ENCODE measurements at regions not wholly inside any gene's neighbourhood (a gene's known extent, or its start where the extent isn't known, plus 50 kb on each side); places are given as distances from the start of the nearest gene placed in this dataset.

DNA sequence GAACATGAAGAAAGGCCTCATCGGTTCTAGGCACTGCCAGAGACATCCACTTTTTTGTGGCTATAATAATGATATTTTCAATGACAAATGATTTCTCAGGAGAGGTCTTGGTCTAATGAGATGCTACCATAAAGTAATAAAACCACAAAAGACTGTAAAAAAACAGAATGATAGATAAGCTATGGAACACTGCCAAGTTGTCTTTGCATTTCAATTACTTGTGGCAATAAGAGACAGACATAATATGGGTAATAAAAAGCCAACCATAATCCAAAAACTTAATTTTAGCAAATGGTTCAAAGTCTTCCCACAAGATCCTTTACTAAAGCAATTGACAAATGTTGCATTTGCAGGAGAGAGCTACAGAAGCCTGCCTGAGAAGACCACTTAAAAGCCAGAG is 292.5 kb downstream of the ATPSCKMT start:
- Histone ChIP-seq H3K36me3 (ENCODE audit: control insufficient read depth, insufficient read depth, low read length) (no peaks in the 10 kb centered on the region), H4K8ac (ENCODE audit: low read depth in 2 of 2, low read length in 2 of 2) (no peak overlapping the region), H3K9ac (ENCODE audit: low read depth, low read length) (no peak overlapping the region), H2AFZ (replicated peaks; ENCODE audit: low read length, poor library complexity) (no peak overlapping the region), H3K4ac (ENCODE audit: low read depth, low read length) (no peak overlapping the region), H4K5ac (ENCODE audit: low read depth, low read length) (no peak overlapping the region), H3K4me3 (ENCODE audit: insufficient read depth, low read depth, low read length) (no peak overlapping the region), H3K27ac (ENCODE audit: insufficient read depth, low read length) (no peak overlapping the region), H2AK9ac (replicated peaks; ENCODE audit: low read depth, low read length, poor library complexity) (no peak overlapping the region), H3K56ac (ENCODE audit: extremely low read depth, insufficient read depth, low read length) (no peak overlapping the region), H3K18ac (ENCODE audit: low read depth, low read length) (no peak overlapping the region), H2BK15ac (ENCODE audit: low read depth, low read length) (no peak overlapping the region), H3K4me2 (ENCODE audit: low read depth, low read length) (no peak overlapping the region), H2BK5ac (ENCODE audit: low read depth, low read length, poor library complexity, severe bottlenecking) (no peak overlapping the region), H2BK20ac (ENCODE audit: low read depth, low read length) (no peak overlapping the region), H4K20me1 (ENCODE audit: insufficient read depth, low read length) (no peaks in the 10 kb centered on the region), H3K79me1 (ENCODE audit: low read depth in 1 of 2, low read length in 2 of 2) (no peaks in the 10 kb centered on the region), H3K4me1 (ENCODE audit: control insufficient read depth, insufficient read depth, low read length) (no peaks in the 10 kb centered on the region), H3K14ac (replicated peaks; ENCODE audit: low read depth, low read length) (no peak overlapping the region), H2BK120ac (ENCODE audit: low read depth, low read length) (no peak overlapping the region), H3K27me3 (ENCODE audit: control insufficient read depth, insufficient read depth, low read length) (peaks cover 18% of the 10 kb centered on the region), H3K9me3 (ENCODE audit: control insufficient read depth, insufficient read depth, low read length) (no peaks in the 10 kb centered on the region), H2AK5ac (ENCODE audit: low read depth, low read length) (no peak overlapping the region), H4K91ac (ENCODE audit: insufficient read depth, low read depth, low read length) (no peak overlapping the region), H3K9me1 (ENCODE audit: insufficient read depth, low read length) (no peaks in the 10 kb centered on the region), H3K23ac (ENCODE audit: low read depth, low read length) (no peak overlapping the region)
- POLR2A ChIA-PET (ENCODE audit: unreplicated experiment) = no interaction called here
- no peak for TF ChIP-seq BHLHE40 (IDR thresholded peaks at IDR 0.05; ENCODE audit: low read depth, low read length)
- no peak for TF ChIP-seq POLR2A (IDR thresholded peaks at IDR 0.05; ENCODE audit: low read depth, low read length)
- TF ChIP-seq MAZ (IDR thresholded peaks at IDR 0.05; ENCODE audit: borderline replicate concordance, low read depth, low read length) = no peak
- TF ChIP-seq, protein P1, sequence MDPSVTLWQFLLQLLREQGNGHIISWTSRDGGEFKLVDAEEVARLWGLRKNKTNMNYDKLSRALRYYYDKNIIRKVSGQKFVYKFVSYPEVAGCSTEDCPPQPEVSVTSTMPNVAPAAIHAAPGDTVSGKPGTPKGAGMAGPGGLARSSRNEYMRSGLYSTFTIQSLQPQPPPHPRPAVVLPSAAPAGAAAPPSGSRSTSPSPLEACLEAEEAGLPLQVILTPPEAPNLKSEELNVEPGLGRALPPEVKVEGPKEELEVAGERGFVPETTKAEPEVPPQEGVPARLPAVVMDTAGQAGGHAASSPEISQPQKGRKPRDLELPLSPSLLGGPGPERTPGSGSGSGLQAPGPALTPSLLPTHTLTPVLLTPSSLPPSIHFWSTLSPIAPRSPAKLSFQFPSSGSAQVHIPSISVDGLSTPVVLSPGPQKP (IDR thresholded peaks at IDR 0.05; ENCODE audit: borderline replicate concordance, low read depth, low read length) = no peak
- no peak for TF ChIP-seq SMC3 (IDR thresholded peaks at IDR 0.05; ENCODE audit: low read depth, low read length)
- no peak for TF ChIP-seq FOS (IDR thresholded peaks at IDR 0.05; ENCODE audit: low read depth, low read length)
- no peak for TF ChIP-seq USF2 (IDR thresholded peaks at IDR 0.05; ENCODE audit: low read depth, low read length)
- TF ChIP-seq RFX5 (IDR thresholded peaks at IDR 0.05; ENCODE audit: low read depth, low read length) = no peak
- TF ChIP-seq RCOR1 (IDR thresholded peaks at IDR 0.05; ENCODE audit: insufficient replicate concordance, low read length) = no peak
- no peak for TF ChIP-seq MXI1 (IDR thresholded peaks at IDR 0.05; ENCODE audit: borderline replicate concordance, low read depth, low read length)
- TF ChIP-seq RAD21 (IDR thresholded peaks at IDR 0.05; ENCODE audit: low read length) = no peak
- no peak for TF ChIP-seq NFE2L2 (IDR thresholded peaks at IDR 0.05; ENCODE audit: low read depth, low read length)
- TF ChIP-seq CTCF (conservative IDR thresholded peaks at IDR 0.05; ENCODE audit: low read depth, low read length) = no peak
- no peak for TF ChIP-seq MAFK (IDR thresholded peaks at IDR 0.05; ENCODE audit: low read depth, low read length)
- TF ChIP-seq CEBPB (IDR thresholded peaks at IDR 0.05; ENCODE audit: low read depth, low read length) = no peak
- TF ChIP-seq CHD1 (IDR thresholded peaks at IDR 0.05; ENCODE audit: low read depth, low read length) = no peak
- dilution Hi-C loops (cut with HindIII; ENCODE audit: low sequenced_read_pairs, unreplicated experiment) (no loop called here), in situ Hi-C loops (cut with MboI; ENCODE audit: low sequenced_read_pairs) (no loop called here), intact Hi-C loops (cut with micrococcal nuclease) (no loop called here)
- CTCF ChIA-PET = no interaction called here
- WGBS, 2 experiments (ENCODE audit: extremely low coverage in 2 of 2, insufficient read length in 1 of 2) = no CpG with 5 or more reads among the region's 1 CpG
- no peak for ATAC-seq (ENCODE audit: low read depth)
- BruUV-seq (replicated peaks) = no TSS peak
- no peak for DNase-seq

Measured in IMR-90 (cell line).